ENCODE measurements at regions not wholly inside any gene's neighbourhood (a gene's known extent, or its start where the extent isn't known, plus 50 kb on each side); places are given as distances from the start of the nearest gene placed in this dataset.

GRCh38 chr12:13587721-13588390 is 391.3 kb downstream of the EMP1 start:
- TF ChIP-seq POLR2A (IDR thresholded peaks at IDR 0.05; ENCODE audit: borderline replicate concordance, extremely low read depth, insufficient read depth, insufficient read length) (no peak), CTCF (IDR thresholded peaks at IDR 0.05 in 2 of 3, conservative IDR thresholded peaks at IDR 0.05 in 1 of 3; ENCODE audit: borderline replicate concordance in 1 of 3, insufficient read depth in 1 of 3, low read depth in 2 of 3, low read length in 2 of 3) (no peak), FOSL1 (IDR thresholded peaks at IDR 0.05; ENCODE audit: low read depth) (no peak), POLR2AphosphoS5 (IDR thresholded peaks at IDR 0.05; ENCODE audit: low read depth, low read length) (no peak), ZBTB33 (IDR thresholded peaks at IDR 0.05; ENCODE audit: extremely low read depth, insufficient replicate concordance, low read length) (no peak), CEBPB (IDR thresholded peaks at IDR 0.05; ENCODE audit: low read depth) (no peak), ZNF274 (IDR thresholded peaks at IDR 0.05; ENCODE audit: low read depth, low read length) (no peak)

Measured in HCT116 (cell line).